Skeletal muscle tissue (tissue), 3 donors: ENCODE measurements at regions not wholly inside any gene's neighbourhood (a gene's known extent, or its start where the extent isn't known, plus 50 kb on each side); places are given as distances from the start of the nearest gene placed in this dataset.

ENCODE experiments used
- H3K27ac ChIP-seq: one replicate; pipeline ENCODE4 v1.7.0; 2013; ENCODE audit warnings: mild to moderate bottlenecking, low read depth, low read length, inconsistent platforms
- H3K27me3 ChIP-seq, 3 donors: one replicate each; pipeline ENCODE4 v1.7.0; 2013; ENCODE audit warnings: low read length in 3 of 3; ENCODE audit not compliant: control insufficient read depth in 3 of 3, insufficient read depth in 3 of 3
- H3K36me3 ChIP-seq, 3 donors: one replicate each; pipeline ENCODE4 v1.7.0; 2013; ENCODE audit warnings: low read length in 3 of 3; ENCODE audit not compliant: control insufficient read depth in 3 of 3, insufficient read depth in 3 of 3
- H3K4me1 ChIP-seq, 3 donors: one replicate each; pipeline ENCODE4 v1.7.0; 2013; ENCODE audit warnings: low read length in 3 of 3, mild to moderate bottlenecking in 3 of 3; ENCODE audit not compliant: control insufficient read depth in 3 of 3, insufficient read depth in 3 of 3
- H3K4me3 ChIP-seq, 3 donors: one replicate each; pipeline ENCODE4 v1.7.0; 2013; ENCODE audit warnings: low read length in 3 of 3
- H3K9ac ChIP-seq, 3 donors: one replicate each; pipeline ENCODE4 v1.7.0; 2013; ENCODE audit warnings: low read length in 3 of 3, mild to moderate bottlenecking in 3 of 3, moderate library complexity in 2 of 3, low read depth in 1 of 3
- H3K9me3 ChIP-seq, 3 donors: one replicate each; pipeline ENCODE4 v1.7.0; 2013; ENCODE audit warnings: low read length in 3 of 3; ENCODE audit not compliant: control insufficient read depth in 3 of 3
- donor health status: Osteomylitis.

- Histone ChIP-seq H3K9ac (no peak overlapping the region), H3K9me3 (no peaks in the 10 kb centered on the region), H3K4me3 (no peak overlapping the region), H3K27me3 (no peaks in the 10 kb centered on the region), H3K36me3 (no peaks in the 10 kb centered on the region), H3K27ac (no peak overlapping the region), H3K4me1 (no peaks in the 10 kb centered on the region)
Measured at GRCh38 chr21:32062591-32063227, 189.9 kb downstream of the HUNK start.

DNA sequence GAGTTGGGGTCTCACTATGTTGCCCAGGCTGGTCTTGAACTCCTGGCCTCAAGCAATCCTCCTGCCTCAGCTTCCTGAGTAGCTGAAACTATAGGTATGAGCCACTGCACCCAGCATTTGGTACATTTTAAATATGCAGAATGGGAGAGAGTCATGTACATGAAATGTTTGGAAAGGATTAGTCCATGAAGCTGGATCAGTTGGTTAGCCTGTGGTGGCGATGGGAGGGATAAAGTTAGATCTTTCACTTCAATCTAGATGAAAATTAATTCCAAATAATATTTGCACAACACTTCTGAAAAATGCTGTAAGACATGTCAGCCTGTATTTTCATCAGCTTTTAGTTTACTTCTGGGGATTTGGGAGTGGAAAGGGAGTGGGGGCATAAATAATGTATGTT, 188.9 kb downstream of the HUNK start:
- Histone ChIP-seq H3K9ac (no peak overlapping the region), H3K27me3 (no peaks in the 10 kb centered on the region), H3K4me3 (no peak overlapping the region), H3K9me3 (no peaks in the 10 kb centered on the region), H3K36me3 (no peaks in the 10 kb centered on the region), H3K4me1 (no peaks in the 10 kb centered on the region), H3K27ac (no peak overlapping the region)

DNA sequence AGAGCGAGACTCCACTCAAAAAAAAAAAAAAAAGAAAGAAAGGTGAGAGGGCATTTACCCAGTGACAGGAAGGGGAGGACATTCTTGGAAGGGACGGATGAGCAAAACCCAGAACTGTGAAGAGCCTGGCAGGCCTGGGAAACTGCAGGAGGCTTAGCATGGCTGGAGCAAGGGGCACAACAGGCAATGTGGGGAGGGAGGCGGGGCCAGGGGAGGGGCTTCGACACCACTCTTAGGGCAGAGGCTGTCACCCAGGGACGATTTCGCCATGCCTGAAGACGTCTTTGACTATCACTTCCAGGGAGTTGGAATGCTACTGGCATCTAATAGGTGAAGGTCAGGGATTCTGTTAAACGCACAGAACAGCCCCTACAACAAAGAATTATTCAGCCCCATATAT, 184.0 kb downstream of the HUNK start:
- Histone ChIP-seq H3K27me3 (no peaks in the 10 kb centered on the region), H3K4me3 (no peak overlapping the region), H3K27ac (no peak overlapping the region), H3K4me1 (no peaks in the 10 kb centered on the region), H3K9ac (no peak overlapping the region), H3K9me3 (peaks cover 0 to 4% (median 0%) of the 10 kb centered on the region in 3 donors), H3K36me3 (no peaks in the 10 kb centered on the region)

GRCh38 chr21:32055305-32055704, 182.5 kb downstream of the HUNK start:
- Histone ChIP-seq H3K36me3 (no peaks in the 10 kb centered on the region), H3K9ac (no peak overlapping the region), H3K9me3 (peaks cover 0 to 4% (median 0%) of the 10 kb centered on the region in 3 donors), H3K4me3 (no peak overlapping the region), H3K4me1 (no peaks in the 10 kb centered on the region), H3K27me3 (no peaks in the 10 kb centered on the region), H3K27ac (no peak overlapping the region)
